BLaER1 (cell line): ENCODE measurements at regions not wholly inside any gene's neighbourhood (a gene's known extent, or its start where the extent isn't known, plus 50 kb on each side); places are given as distances from the start of the nearest gene placed in this dataset.

ENCODE experiments used
- H3K27ac ChIP-seq: shearing (Covaris generic); formaldehyde crosslinking; 2 replicates; pipeline ENCODE4 v1.8.1; 2022
- H3K27me3 ChIP-seq: shearing (Covaris generic); formaldehyde crosslinking; 2 replicates; pipeline ENCODE4 v1.8.1; 2022
- H3K36me3 ChIP-seq: shearing (Covaris generic); formaldehyde crosslinking; 2 replicates; pipeline ENCODE4 v1.8.1; 2022
- H3K4me1 ChIP-seq: shearing (Covaris generic); formaldehyde crosslinking; 2 replicates; pipeline ENCODE4 v1.8.1; 2022
- H3K4me2 ChIP-seq: shearing (Covaris generic); formaldehyde crosslinking; 2 replicates; pipeline ENCODE4 v1.8.1; 2022
- H3K4me3 ChIP-seq: shearing (Covaris generic); formaldehyde crosslinking; 2 replicates; pipeline ENCODE4 v1.8.1; 2022
- H3K9ac ChIP-seq: shearing (Covaris generic); formaldehyde crosslinking; 2 replicates; pipeline ENCODE4 v1.8.1; 2022
- H3K9me3 ChIP-seq: shearing (Covaris generic); formaldehyde crosslinking; 2 replicates; pipeline ENCODE4 v1.8.1; 2022
- H4K20me1 ChIP-seq: shearing (Covaris generic); formaldehyde crosslinking; 2 replicates; pipeline ENCODE4 v1.8.1; 2022
- Cebpa-rat ChIP-seq: shearing (Covaris generic); IDR thresholded peaks from 2 replicates; pipeline ENCODE4 v1.8.1; 2022

DNA sequence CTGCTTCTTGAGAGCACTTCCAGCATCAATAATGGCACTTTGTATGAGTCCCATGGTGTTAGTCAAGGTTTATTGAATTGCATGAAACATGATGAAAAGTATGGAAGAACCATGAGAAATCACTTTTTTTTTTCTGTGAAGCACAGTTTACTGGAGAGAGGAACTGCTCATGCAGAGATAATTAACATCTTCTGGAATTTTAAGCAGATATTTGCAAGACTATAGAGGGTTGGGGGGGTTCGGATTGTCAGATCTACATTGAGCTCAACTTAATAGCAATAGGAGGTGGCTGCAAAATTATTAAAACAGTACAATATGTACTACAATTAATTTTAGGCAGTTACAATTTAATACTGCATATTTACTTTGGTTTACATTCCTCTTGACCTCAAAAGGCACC is 204.4 kb upstream of the CDH10 start:
- no peaks in the 10 kb centered on the region for H4K20me1 ChIP-seq
- H3K4me1 ChIP-seq = no peaks in the 10 kb centered on the region
- H3K27ac ChIP-seq = no peak overlapping the region
- no peak overlapping the region for H3K9ac ChIP-seq
- H3K36me3 ChIP-seq = no peaks in the 10 kb centered on the region
- no peak overlapping the region for H3K4me2 ChIP-seq
- TF ChIP-seq Cebpa-rat = no peak
- no peaks in the 10 kb centered on the region for H3K27me3 ChIP-seq
- H3K9me3 ChIP-seq = no peaks in the 10 kb centered on the region
- no peak overlapping the region for H3K4me3 ChIP-seq

DNA sequence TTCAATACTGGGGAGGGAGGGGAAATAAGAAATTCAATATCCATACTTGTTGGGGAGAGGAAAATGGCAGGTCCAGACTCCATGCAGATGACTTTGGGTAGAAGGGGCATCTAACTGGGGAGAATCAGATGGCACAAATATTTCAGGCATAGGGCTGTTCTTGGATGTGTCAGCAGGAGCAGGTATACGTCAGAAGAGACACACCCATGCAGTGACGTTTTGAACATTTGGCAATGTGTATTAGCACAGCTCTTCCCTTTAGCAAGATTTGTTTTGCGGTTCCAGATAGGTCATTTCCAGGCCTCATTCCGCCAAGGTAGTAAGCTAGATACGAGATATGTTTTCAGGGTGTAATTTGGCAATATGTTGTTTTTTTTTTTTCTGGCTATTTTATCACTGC is 187.2 kb upstream of the CDH10 start:
- Histone ChIP-seq H3K27ac (no peak overlapping the region), H3K9ac (no peak overlapping the region), H4K20me1 (no peaks in the 10 kb centered on the region), H3K4me1 (no peaks in the 10 kb centered on the region), H3K4me3 (no peak overlapping the region), H3K9me3 (no peaks in the 10 kb centered on the region), H3K4me2 (no peak overlapping the region), H3K27me3 (no peaks in the 10 kb centered on the region), H3K36me3 (no peaks in the 10 kb centered on the region)
- no peak for TF ChIP-seq Cebpa-rat

DNA sequence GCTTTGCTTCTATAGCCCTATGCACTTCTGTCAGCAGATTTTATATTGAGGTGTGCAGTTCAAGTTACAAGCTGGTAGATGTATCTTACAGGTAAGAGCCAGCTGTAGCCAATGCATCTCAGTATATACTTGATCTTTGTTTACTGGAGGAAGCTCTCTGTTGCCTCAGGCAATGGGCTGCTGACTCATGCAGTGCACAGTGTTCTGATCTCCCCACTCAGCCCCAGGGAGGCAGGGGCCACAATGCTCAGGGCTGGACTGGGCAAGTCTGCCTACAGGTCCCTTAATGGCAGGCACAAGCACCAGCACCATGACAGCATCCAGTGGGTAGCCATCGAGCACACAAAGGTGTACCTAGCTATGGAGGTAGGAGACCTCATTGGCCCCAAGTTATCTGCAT is 178.8 kb upstream of the CDH10 start:
- no peaks in the 10 kb centered on the region for H3K9me3 ChIP-seq
- no peaks in the 10 kb centered on the region for H4K20me1 ChIP-seq
- H3K27ac ChIP-seq = no peak overlapping the region
- no peak overlapping the region for H3K4me3 ChIP-seq
- no peak for TF ChIP-seq Cebpa-rat
- no peaks in the 10 kb centered on the region for H3K4me1 ChIP-seq
- no peak overlapping the region for H3K4me2 ChIP-seq
- H3K9ac ChIP-seq = no peak overlapping the region
- H3K36me3 ChIP-seq = no peaks in the 10 kb centered on the region
- no peaks in the 10 kb centered on the region for H3K27me3 ChIP-seq

- no peaks in the 10 kb centered on the region for H4K20me1 ChIP-seq
- H3K27me3 ChIP-seq = no peaks in the 10 kb centered on the region
- no peaks in the 10 kb centered on the region for H3K9me3 ChIP-seq
- no peak for TF ChIP-seq Cebpa-rat
- H3K27ac ChIP-seq = no peak overlapping the region
- no peaks in the 10 kb centered on the region for H3K4me1 ChIP-seq
- no peak overlapping the region for H3K4me2 ChIP-seq
- no peak overlapping the region for H3K4me3 ChIP-seq
- H3K9ac ChIP-seq = no peak overlapping the region
- no peaks in the 10 kb centered on the region for H3K36me3 ChIP-seq
These were observed 175.1 kb upstream of the CDH10 start for GRCh38 chr5:24819841-24820240.

DNA sequence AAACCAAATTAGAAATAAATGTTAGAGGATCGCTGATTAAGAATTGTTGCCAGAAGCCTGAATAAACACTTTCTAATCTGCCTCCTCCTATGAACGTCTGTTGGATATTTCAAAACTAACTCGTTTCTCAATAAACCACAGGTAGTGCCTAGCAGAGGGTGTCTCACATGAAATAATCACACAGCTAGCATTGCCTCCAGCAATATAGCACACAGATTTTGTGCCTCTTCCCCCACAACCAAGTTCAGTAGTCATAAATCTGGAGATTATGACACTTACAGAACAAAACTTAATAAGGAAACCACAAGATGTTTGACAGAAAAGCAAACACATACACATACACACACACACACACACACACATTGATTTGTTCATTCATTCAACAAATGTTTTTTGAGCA is 173.2 kb upstream of the CDH10 start:
- H3K9me3 ChIP-seq = no peaks in the 10 kb centered on the region
- H3K27me3 ChIP-seq = no peaks in the 10 kb centered on the region
- H3K36me3 ChIP-seq = no peaks in the 10 kb centered on the region
- H3K9ac ChIP-seq = no peak overlapping the region
- H4K20me1 ChIP-seq = no peaks in the 10 kb centered on the region
- H3K4me2 ChIP-seq = no peak overlapping the region
- H3K4me1 ChIP-seq = no peaks in the 10 kb centered on the region
- no peak for TF ChIP-seq Cebpa-rat
- H3K4me3 ChIP-seq = no peak overlapping the region
- H3K27ac ChIP-seq = no peak overlapping the region

DNA sequence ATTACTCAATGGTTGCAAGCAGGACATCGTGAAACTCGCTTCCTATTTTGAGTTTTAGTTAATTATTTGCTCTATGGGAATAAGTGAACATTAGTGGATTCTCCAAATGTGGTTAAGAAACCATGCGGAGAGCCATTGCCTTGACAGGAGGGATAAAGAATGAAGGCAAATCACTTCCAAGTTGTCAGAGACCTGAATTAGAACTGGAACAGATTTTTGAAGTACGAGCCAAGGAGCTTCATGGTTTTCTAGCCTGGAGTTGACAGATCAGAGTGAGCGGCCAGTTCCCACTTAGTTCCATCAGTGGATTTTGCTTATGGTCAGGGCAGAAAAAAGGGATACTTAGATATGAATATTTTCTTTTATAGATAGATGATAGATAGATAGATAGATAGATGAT is 171.4 kb upstream of the CDH10 start:
- H3K27me3 ChIP-seq = no peaks in the 10 kb centered on the region
- no peak overlapping the region for H3K27ac ChIP-seq
- no peaks in the 10 kb centered on the region for H4K20me1 ChIP-seq
- no peak overlapping the region for H3K4me2 ChIP-seq
- no peaks in the 10 kb centered on the region for H3K36me3 ChIP-seq
- H3K9ac ChIP-seq = no peak overlapping the region
- no peaks in the 10 kb centered on the region for H3K9me3 ChIP-seq
- TF ChIP-seq Cebpa-rat = no peak
- no peaks in the 10 kb centered on the region for H3K4me1 ChIP-seq
- H3K4me3 ChIP-seq = no peak overlapping the region

GRCh38 chr5:24805230-24805629 is 160.5 kb upstream of the CDH10 start:
- Histone ChIP-seq H3K9me3 (no peaks in the 10 kb centered on the region), H3K9ac (no peak overlapping the region), H3K4me2 (no peak overlapping the region), H3K4me1 (no peaks in the 10 kb centered on the region), H3K27me3 (no peaks in the 10 kb centered on the region), H3K36me3 (no peaks in the 10 kb centered on the region), H4K20me1 (no peaks in the 10 kb centered on the region), H3K27ac (no peak overlapping the region), H3K4me3 (no peak overlapping the region)
- no peak for TF ChIP-seq Cebpa-rat

- Histone ChIP-seq H3K4me3 (no peak overlapping the region), H3K36me3 (no peaks in the 10 kb centered on the region), H3K9me3 (no peaks in the 10 kb centered on the region), H4K20me1 (no peaks in the 10 kb centered on the region), H3K4me1 (no peaks in the 10 kb centered on the region), H3K4me2 (no peak overlapping the region), H3K27ac (no peak overlapping the region), H3K27me3 (no peaks in the 10 kb centered on the region), H3K9ac (no peak overlapping the region)
- no peak for TF ChIP-seq Cebpa-rat
These were observed 159.5 kb upstream of the CDH10 start for GRCh38 chr5:24804221-24804681.

DNA sequence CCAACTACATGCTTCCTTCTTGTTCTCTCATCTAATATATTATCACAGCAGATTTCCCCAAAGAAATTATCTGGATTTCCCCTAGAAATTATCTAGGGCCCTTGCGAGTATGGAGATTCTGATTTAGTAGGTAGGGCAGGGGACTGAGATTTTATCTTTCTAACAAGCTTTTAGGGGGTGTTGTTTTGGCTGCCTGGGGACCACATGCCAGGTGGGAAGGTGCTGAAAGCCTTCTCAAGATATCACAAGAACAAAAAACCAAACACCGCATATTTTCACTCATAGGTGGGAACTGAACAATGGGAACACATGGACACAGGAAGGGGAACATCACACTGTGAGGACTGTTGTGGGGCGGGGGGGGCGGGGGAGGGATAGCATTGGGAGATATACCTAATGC is 146.5 kb upstream of the CDH10 start:
- Histone ChIP-seq H3K4me1 (no peaks in the 10 kb centered on the region), H4K20me1 (no peaks in the 10 kb centered on the region), H3K9me3 (no peaks in the 10 kb centered on the region), H3K27me3 (no peaks in the 10 kb centered on the region), H3K27ac (no peak overlapping the region), H3K36me3 (no peaks in the 10 kb centered on the region), H3K4me2 (no peak overlapping the region), H3K9ac (no peak overlapping the region), H3K4me3 (no peak overlapping the region)
- no peak for TF ChIP-seq Cebpa-rat

DNA sequence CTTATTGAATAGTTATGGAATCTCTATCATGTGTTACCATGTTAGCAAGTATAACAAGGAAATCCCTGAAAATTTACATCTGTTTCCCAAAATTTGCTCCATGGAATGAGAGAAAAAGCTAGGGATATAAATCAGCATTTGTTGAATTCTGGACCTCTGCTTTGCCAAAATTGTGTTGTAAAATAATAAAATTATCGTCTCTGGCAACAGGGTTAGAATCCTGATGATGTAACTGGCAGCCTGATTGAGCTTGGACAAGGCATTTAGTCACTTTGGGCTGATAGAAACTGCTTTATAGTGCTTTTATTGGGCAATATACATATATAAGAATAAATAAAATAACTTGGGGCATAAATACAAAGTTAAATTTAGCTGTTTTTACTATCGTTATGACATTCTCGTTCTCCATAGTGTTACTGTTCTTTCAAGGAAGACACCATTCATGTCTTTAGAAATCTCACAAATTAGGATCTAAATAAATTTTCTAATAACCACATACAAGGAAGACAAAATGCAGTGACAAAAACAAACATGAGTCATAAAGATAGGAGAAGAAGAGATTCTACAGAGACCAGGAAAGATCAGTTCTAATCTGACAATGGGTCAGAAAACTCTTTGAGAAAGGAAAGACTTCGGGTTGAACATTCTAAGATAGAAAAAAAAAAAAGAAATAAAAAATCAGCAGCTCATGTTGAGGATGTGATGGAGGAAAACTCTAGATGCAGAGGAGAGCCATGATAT is 145.0 kb upstream of the CDH10 start:
- no peak overlapping the region for H3K4me3 ChIP-seq
- no peaks in the 10 kb centered on the region for H3K4me1 ChIP-seq
- TF ChIP-seq Cebpa-rat = no peak
- no peaks in the 10 kb centered on the region for H3K9me3 ChIP-seq
- no peak overlapping the region for H3K27ac ChIP-seq
- H3K27me3 ChIP-seq = no peaks in the 10 kb centered on the region
- no peak overlapping the region for H3K4me2 ChIP-seq
- no peaks in the 10 kb centered on the region for H4K20me1 ChIP-seq
- H3K36me3 ChIP-seq = no peaks in the 10 kb centered on the region
- H3K9ac ChIP-seq = no peak overlapping the region
